ENCODE measurements at regions not wholly inside any gene's neighbourhood (a gene's known extent, or its start where the extent isn't known, plus 50 kb on each side); places are given as distances from the start of the nearest gene placed in this dataset.

DNA sequence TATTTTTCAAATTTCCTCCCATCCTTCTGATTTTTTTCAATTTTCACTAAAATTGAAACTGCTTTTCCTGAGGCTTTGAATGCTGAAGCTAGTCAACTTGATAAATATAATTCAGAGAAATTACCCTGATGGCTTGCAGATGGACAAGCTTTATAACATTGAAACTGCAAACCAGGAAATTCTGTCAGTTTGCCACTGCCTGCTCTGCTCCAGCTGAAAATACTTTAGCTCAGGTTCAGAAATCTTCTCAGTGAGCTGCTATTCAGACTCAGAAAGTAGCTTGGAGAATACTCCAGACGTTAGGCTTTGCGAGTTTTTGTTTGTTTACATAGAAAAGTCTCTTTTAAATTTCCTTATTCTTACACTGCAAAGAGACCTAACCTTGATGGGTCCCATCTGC, 1574.7 kb downstream of the STIM2 start:
- Histone ChIP-seq H3K4me1 (ENCODE audit: insufficient read depth, low read length) (no peaks in the 10 kb centered on the region), H2AFZ (ENCODE audit: low read length) (no peak overlapping the region), H3K9me3 (ENCODE audit: low read depth, low read length) (peaks cover under 1% of the 10 kb centered on the region), H4K20me1 (ENCODE audit: insufficient read depth, low read length) (no peaks in the 10 kb centered on the region), H3K27ac (ENCODE audit: low read depth, low read length) (no peak overlapping the region), H3K4me2 (ENCODE audit: insufficient read depth, low read length) (no peak overlapping the region), H3K4me3 (ENCODE audit: insufficient read depth, low read length) (no peak overlapping the region), H3K27me3 (ENCODE audit: insufficient read depth, low read length) (no peaks in the 10 kb centered on the region), H3K79me2 (ENCODE audit: insufficient read depth, low read length) (no peaks in the 10 kb centered on the region), H3K36me3 (ENCODE audit: insufficient read depth, low read length) (no peaks in the 10 kb centered on the region)
- TF ChIP-seq, protein P1, sequence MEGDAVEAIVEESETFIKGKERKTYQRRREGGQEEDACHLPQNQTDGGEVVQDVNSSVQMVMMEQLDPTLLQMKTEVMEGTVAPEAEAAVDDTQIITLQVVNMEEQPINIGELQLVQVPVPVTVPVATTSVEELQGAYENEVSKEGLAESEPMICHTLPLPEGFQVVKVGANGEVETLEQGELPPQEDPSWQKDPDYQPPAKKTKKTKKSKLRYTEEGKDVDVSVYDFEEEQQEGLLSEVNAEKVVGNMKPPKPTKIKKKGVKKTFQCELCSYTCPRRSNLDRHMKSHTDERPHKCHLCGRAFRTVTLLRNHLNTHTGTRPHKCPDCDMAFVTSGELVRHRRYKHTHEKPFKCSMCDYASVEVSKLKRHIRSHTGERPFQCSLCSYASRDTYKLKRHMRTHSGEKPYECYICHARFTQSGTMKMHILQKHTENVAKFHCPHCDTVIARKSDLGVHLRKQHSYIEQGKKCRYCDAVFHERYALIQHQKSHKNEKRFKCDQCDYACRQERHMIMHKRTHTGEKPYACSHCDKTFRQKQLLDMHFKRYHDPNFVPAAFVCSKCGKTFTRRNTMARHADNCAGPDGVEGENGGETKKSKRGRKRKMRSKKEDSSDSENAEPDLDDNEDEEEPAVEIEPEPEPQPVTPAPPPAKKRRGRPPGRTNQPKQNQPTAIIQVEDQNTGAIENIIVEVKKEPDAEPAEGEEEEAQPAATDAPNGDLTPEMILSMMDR (IDR thresholded peaks at IDR 0.05; ENCODE audit: extremely low read depth, low read depth, low read length) = no peak
- no peak for DNase-seq (ENCODE audit: insufficient read length, low spot score, missing footprints)

DNA sequence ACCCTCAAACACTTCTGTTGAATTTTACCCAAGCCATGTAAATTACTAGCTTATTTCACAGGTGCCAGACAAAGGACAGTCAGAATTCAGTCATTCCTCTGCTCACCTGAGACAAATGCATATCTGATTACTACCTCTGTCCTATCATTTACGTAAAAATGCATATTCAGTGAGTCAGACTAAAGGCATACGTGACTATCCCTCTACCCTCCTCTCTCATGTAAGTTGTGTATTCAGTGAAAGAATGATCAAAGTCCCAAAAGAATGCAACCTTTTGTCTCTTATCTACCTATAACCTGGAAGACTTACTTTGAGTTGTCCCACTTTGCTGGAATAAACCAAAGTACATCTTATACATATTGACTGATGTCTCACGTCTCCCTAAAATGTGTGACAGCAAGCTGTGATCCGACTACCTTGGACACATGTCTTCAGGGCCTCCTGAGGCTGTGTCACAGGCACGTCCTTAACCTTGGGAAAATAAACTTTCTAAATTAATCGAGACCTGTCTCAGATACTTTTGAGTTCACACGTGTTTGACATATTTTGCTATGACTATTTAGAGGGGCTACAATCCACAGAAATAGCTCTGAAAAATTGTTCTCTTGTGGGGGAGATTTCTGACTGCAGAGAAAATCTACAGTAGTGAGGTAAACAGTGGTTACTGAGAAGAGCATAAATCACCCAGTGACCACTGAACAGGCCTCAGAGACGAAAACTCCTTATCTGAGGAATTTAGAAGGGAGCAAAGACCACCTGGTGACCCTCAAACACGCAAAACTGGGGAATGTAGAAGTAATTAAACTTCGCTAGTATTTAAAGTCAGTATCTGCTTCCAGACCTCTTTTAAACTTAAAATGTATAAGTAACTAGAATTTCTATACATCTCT, 1575.8 kb downstream of the STIM2 start:
- H3K4me3 ChIP-seq (ENCODE audit: insufficient read depth, low read length) = no peak overlapping the region
- no peaks in the 10 kb centered on the region for H3K79me2 ChIP-seq (ENCODE audit: insufficient read depth, low read length)
- H3K9me3 ChIP-seq (ENCODE audit: low read depth, low read length) = peaks cover 3% of the 10 kb centered on the region
- H3K36me3 ChIP-seq (ENCODE audit: insufficient read depth, low read length) = no peaks in the 10 kb centered on the region
- H4K20me1 ChIP-seq (ENCODE audit: insufficient read depth, low read length) = no peaks in the 10 kb centered on the region
- H2AFZ ChIP-seq (ENCODE audit: low read length) = no peak overlapping the region
- TF ChIP-seq, protein P1 (IDR thresholded peaks at IDR 0.05; ENCODE audit: extremely low read depth, low read depth, low read length) = no peak
- no peaks in the 10 kb centered on the region for H3K27me3 ChIP-seq (ENCODE audit: insufficient read depth, low read length)
- DNase-seq (ENCODE audit: insufficient read length, low spot score, missing footprints) = no peak
- H3K27ac ChIP-seq (ENCODE audit: low read depth, low read length) = no peak overlapping the region
- no peak overlapping the region for H3K4me2 ChIP-seq (ENCODE audit: insufficient read depth, low read length)
- H3K4me1 ChIP-seq (ENCODE audit: insufficient read depth, low read length) = no peaks in the 10 kb centered on the region

DNA sequence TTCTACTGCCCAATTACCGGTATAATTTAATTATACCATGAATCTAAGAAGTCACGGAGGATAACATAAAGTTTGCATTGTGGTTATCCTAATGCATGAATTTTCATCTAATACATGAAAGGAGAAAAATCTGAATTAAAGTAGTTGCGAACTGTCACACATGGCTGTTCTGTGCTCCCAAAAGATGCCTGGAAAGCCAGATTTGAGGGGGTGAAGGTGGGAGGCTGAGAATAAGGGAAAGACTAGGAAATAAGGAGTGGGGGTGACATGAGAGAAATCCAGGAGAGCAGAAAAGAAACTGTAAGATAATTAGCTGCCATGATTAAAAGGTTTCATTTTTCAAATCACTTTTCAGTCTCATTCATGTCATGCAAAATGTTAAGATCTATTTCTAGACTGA, 1582.7 kb downstream of the STIM2 start:
- Histone ChIP-seq H3K9me3 (ENCODE audit: low read depth, low read length) (peaks cover 3% of the 10 kb centered on the region), H2AFZ (ENCODE audit: low read length) (no peak overlapping the region), H3K4me1 (ENCODE audit: insufficient read depth, low read length) (no peaks in the 10 kb centered on the region), H3K36me3 (ENCODE audit: insufficient read depth, low read length) (no peaks in the 10 kb centered on the region), H4K20me1 (ENCODE audit: insufficient read depth, low read length) (no peaks in the 10 kb centered on the region), H3K27me3 (ENCODE audit: insufficient read depth, low read length) (no peaks in the 10 kb centered on the region), H3K4me2 (ENCODE audit: insufficient read depth, low read length) (no peak overlapping the region), H3K79me2 (ENCODE audit: insufficient read depth, low read length) (no peaks in the 10 kb centered on the region), H3K4me3 (ENCODE audit: insufficient read depth, low read length) (no peak overlapping the region), H3K27ac (ENCODE audit: low read depth, low read length) (no peak overlapping the region)
- DNase-seq (ENCODE audit: insufficient read length, low spot score, missing footprints) = no peak
- TF ChIP-seq, protein P1 (IDR thresholded peaks at IDR 0.05; ENCODE audit: extremely low read depth, low read depth, low read length) = no peak

DNA sequence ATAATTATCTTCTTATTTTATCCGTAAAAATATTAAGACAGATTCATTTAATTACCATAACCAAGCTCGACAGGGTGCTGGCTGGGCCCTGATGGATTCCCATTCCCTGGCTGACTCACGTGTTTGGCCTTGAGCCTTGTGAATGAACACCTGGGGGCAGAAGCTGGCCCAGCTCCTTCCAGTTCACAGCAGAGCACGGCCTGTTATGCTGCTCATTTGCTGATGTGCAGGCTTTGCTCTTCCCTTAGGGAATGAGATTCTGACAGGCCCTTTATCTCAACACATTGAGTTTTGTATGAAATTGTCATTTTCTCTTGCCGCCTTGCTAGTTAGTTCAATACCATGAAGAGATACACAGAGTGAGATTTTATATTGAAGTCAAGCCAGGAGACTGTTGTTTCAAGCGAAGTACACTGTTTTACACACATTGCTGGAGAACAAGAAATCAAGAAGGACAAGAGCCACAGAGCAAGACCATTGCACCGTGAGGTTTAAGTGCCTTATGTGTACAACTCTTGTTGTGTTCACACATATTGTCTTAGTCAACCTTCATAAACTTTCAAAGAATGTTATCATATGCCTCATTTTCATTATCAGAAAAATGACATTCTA, 1583.3 kb downstream of the STIM2 start:
- Histone ChIP-seq H3K9me3 (ENCODE audit: low read depth, low read length) (peaks cover 3% of the 10 kb centered on the region), H3K4me1 (ENCODE audit: insufficient read depth, low read length) (no peaks in the 10 kb centered on the region), H4K20me1 (ENCODE audit: insufficient read depth, low read length) (no peaks in the 10 kb centered on the region), H3K4me3 (ENCODE audit: insufficient read depth, low read length) (no peak overlapping the region), H3K27me3 (ENCODE audit: insufficient read depth, low read length) (no peaks in the 10 kb centered on the region), H3K27ac (ENCODE audit: low read depth, low read length) (no peak overlapping the region), H3K4me2 (ENCODE audit: insufficient read depth, low read length) (no peak overlapping the region), H2AFZ (ENCODE audit: low read length) (no peak overlapping the region), H3K79me2 (ENCODE audit: insufficient read depth, low read length) (no peaks in the 10 kb centered on the region), H3K36me3 (ENCODE audit: insufficient read depth, low read length) (no peaks in the 10 kb centered on the region)
- TF ChIP-seq, protein P1 (IDR thresholded peaks at IDR 0.05; ENCODE audit: extremely low read depth, low read depth, low read length) = no peak
- DNase-seq (ENCODE audit: insufficient read length, low spot score, missing footprints) = no peak
